GM10266 (cell line): ENCODE measurements at regions not wholly inside any gene's neighbourhood (a gene's known extent, or its start where the extent isn't known, plus 50 kb on each side); places are given as distances from the start of the nearest gene placed in this dataset.

Source experiments
- DNase-seq: peaks from one replicate; pipeline ENCODE4 v3.0.0; 2012; ENCODE audit errors: extremely low spot score
- TF ChIP-seq, protein P1 (sequence below): IDR thresholded peaks from 2 replicates; pipeline ENCODE4 v1.5.1; 2012; ENCODE audit warnings: mild to moderate bottlenecking, low read depth; ENCODE audit not compliant: control insufficient read depth, insufficient read depth; ENCODE audit errors: missing control alignments

DNA sequence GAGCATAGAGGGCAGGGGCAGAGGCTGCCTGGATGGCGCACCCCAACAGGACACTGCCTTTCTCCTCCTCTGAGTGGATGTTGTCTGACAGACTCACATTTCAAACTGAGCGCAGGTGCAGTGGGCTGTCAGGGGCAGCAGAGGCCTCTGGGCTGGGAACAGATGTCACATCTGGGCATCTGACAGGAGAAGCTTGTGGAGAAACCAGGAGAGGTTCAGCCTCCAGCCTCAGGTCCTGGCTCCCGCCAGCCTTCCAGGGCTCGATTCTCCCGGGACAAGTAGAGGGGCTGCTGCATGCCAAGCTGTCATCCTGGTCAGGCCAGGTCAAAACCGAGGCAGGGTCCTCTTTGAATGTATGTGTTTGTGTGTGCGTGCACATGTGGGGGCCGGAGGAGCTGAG, 67.7 kb upstream of the SDK2 start:
- TF ChIP-seq, protein P1, sequence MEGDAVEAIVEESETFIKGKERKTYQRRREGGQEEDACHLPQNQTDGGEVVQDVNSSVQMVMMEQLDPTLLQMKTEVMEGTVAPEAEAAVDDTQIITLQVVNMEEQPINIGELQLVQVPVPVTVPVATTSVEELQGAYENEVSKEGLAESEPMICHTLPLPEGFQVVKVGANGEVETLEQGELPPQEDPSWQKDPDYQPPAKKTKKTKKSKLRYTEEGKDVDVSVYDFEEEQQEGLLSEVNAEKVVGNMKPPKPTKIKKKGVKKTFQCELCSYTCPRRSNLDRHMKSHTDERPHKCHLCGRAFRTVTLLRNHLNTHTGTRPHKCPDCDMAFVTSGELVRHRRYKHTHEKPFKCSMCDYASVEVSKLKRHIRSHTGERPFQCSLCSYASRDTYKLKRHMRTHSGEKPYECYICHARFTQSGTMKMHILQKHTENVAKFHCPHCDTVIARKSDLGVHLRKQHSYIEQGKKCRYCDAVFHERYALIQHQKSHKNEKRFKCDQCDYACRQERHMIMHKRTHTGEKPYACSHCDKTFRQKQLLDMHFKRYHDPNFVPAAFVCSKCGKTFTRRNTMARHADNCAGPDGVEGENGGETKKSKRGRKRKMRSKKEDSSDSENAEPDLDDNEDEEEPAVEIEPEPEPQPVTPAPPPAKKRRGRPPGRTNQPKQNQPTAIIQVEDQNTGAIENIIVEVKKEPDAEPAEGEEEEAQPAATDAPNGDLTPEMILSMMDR = no peak

DNA sequence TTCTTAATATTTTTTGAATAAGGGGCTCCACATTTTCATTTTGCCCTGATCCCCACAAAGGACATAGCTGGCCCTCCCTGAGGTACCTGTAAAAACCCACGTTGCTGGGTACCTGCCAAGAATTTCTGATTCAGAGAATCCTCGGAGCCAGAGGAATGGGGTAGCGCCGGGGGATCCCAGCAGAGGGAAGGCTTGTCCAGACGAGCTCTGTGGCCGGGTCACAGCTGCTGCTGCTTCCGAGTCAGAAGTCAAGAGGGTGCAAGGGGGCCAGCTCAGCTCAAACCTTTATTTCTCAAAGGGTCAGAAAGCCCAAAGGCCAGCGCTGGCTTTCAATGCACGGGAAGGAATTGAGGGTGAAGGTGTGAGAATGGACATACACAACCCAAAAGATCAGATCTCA, 68.9 kb upstream of the SDK2 start:
- TF ChIP-seq, protein P1 = no peak

More for the DNA sequence above, 67.7 kb upstream of the SDK2 start:
- no peak for DNase-seq

DNA sequence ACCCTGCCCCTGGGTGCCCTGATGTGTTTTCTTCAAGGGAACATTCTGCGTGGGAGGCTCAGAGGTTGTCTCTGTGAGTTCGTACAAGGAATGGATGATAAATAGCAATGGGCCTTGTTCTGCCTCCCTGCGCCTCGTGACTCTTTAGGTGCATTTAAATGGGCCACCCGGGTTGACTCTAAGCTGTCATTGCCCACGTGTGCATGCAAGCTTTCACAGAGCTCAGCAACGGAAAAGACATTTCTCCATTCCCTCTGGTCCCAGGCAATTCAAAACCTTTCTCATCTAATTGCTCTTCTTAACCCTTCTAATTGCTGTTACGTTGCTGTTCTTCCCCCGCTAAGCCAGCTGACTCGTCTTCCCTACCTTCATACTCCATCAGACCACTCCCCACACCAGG, 71.5 kb upstream of the SDK2 start:
- TF ChIP-seq, protein P1 = no peak
- no peak for DNase-seq

More for the DNA sequence above, 68.9 kb upstream of the SDK2 start:
- no peak for DNase-seq

DNA sequence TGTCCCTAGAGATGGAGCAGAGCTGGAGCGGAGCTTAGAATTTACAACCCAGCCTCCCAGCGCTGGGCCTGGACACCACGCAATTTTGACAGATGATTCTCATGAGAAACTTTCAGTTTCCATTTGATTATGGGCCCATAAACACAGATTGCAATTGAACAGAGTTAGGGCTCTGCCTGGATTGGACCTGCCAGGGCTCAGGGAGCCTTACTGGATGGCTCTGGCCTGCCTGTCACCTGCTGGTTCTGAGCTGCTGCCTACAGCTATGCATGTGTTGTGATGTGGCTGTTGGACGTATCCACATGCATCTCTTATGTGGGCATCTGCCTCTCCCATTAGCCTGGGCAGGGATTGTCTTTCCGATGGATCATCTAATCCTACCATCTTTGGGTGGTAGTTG, 73.4 kb upstream of the SDK2 start:
- no peak for DNase-seq
- TF ChIP-seq, protein P1 = no peak

DNA sequence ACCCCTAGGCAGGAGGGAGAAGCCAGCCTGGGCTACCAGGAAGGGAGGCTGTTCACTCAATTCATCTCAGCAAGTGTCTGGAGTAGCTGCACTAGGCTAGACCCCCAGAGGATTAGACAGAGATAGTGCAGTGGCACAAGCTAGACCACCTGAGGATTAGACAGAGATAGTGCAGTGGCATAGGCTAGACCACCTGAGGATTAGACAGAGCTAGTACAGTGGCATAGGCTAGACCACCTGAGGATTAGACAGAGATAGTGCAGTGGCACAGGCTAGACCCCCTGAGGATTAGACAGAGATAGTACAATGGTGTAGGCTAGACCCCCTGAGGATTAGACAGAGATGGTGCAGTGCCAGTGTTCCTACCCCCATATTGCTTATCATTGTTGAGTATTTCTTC, 74.1 kb upstream of the SDK2 start:
- DNase-seq = no peak
- TF ChIP-seq, protein P1 = no peak

DNA sequence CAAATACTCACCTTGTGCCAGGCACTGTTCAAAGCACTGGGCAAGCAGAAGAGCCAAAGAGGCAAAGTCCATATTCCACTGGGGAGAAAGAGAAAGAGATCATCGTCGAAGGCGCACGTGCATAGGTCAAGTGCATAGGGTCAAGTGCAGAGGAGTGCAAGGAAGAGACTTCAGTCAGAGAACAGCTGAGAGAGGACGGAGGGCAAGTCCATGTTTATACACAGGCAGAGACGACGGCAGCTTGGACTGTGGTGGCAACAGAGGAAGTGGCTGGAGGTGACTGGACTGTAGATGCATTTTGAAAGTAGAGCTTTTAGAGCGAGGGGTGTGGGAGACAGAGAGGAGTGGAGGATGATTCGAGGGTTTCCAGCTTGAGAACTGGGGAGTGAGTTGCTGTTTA, 74.7 kb upstream of the SDK2 start:
- TF ChIP-seq, protein P1 = no peak
- no peak for DNase-seq

DNA sequence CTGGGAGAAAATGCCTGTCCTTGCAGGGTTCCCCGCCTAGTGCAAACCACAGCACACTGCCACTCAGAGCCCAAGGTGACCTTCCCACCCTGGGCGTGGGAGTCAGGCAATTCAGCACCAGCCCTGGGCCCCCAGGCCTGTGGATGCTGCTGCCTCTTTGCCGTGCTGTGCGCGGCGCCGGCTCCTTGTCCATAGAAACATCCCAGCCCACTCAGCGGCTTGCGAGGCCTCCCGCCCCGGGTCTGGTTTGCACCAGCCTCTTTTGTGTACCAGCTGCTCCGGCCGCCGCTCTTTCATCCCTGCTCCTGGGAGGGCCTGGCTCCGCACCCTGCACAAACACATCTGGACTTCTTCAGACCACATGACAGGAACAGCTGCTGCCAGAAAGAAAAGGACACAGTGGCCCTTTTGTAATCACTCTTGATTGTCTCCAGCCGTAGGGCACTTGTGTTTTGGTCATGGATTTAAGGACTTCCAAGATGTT, 75.4 kb upstream of the SDK2 start:
- no peak for DNase-seq

More for the DNA sequence above, 75.4 kb upstream of the SDK2 start:
- TF ChIP-seq, protein P1 = no peak
